ENCODE measurements at regions not wholly inside any gene's neighbourhood (a gene's known extent, or its start where the extent isn't known, plus 50 kb on each side); places are given as distances from the start of the nearest gene placed in this dataset.

- H3K27ac Mint-ChIP-seq (ENCODE audit: unreplicated experiment): no peak overlapping the region
- DNase-seq (ENCODE audit: low spot score): no peak
- no peaks in the 10 kb centered on the region for H3K9me3 Mint-ChIP-seq (ENCODE audit: unreplicated experiment)
- no peak overlapping the region for H3K4me3 Mint-ChIP-seq (ENCODE audit: unreplicated experiment)
- H3K27me3 Mint-ChIP-seq (ENCODE audit: unreplicated experiment): no peaks in the 10 kb centered on the region
- TF ChIP-seq CTCF (IDR thresholded peaks at IDR 0.05; ENCODE audit: unreplicated experiment): no peak
- peaks cover 3% of the 10 kb centered on the region for H3K4me1 Mint-ChIP-seq (ENCODE audit: unreplicated experiment)
- H3K36me3 Mint-ChIP-seq (ENCODE audit: low read depth, unreplicated experiment): no peaks in the 10 kb centered on the region
These were observed 970.9 kb downstream of the EFNA5 start for GRCh38 chr5:106699796-106700195.

DNA sequence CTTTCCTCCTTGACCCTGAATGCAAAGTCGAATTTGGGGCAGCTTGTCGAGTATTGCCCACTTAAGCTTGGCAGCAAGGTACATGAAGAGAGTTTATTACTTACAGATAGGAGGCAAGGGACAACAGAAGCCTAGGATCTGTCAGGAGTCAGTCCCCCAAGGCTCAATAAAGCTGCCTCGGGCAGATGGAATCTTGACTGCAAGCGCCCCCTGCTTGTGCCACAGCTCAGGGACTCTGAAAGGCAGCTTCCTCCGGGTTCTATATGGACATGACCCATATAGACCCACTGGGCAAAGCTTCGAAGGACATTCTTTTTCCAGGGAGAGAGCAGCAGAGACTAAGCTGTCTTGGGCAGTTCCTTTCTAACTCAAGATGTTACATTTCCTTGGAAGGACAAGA, 971.5 kb downstream of the EFNA5 start:
- H3K4me1 Mint-ChIP-seq (ENCODE audit: unreplicated experiment): peaks cover 3% of the 10 kb centered on the region
- no peak overlapping the region for H3K27ac Mint-ChIP-seq (ENCODE audit: unreplicated experiment)
- no peaks in the 10 kb centered on the region for H3K36me3 Mint-ChIP-seq (ENCODE audit: low read depth, unreplicated experiment)
- H3K27me3 Mint-ChIP-seq (ENCODE audit: unreplicated experiment): no peaks in the 10 kb centered on the region
- no peak for TF ChIP-seq CTCF (IDR thresholded peaks at IDR 0.05; ENCODE audit: unreplicated experiment)
- H3K9me3 Mint-ChIP-seq (ENCODE audit: unreplicated experiment): no peaks in the 10 kb centered on the region
- DNase-seq (ENCODE audit: low spot score): no peak
- H3K4me3 Mint-ChIP-seq (ENCODE audit: unreplicated experiment): no peak overlapping the region

GRCh38 chr5:106698169-106698568, 972.6 kb downstream of the EFNA5 start:
- H3K27ac Mint-ChIP-seq (ENCODE audit: unreplicated experiment): no peak overlapping the region
- DNase-seq (ENCODE audit: low spot score): no peak
- H3K9me3 Mint-ChIP-seq (ENCODE audit: unreplicated experiment): no peaks in the 10 kb centered on the region
- H3K36me3 Mint-ChIP-seq (ENCODE audit: low read depth, unreplicated experiment): no peaks in the 10 kb centered on the region
- no peaks in the 10 kb centered on the region for H3K27me3 Mint-ChIP-seq (ENCODE audit: unreplicated experiment)
- peaks cover 3% of the 10 kb centered on the region for H3K4me1 Mint-ChIP-seq (ENCODE audit: unreplicated experiment)
- no peak overlapping the region for H3K4me3 Mint-ChIP-seq (ENCODE audit: unreplicated experiment)
- TF ChIP-seq CTCF (IDR thresholded peaks at IDR 0.05; ENCODE audit: unreplicated experiment): no peak

DNA sequence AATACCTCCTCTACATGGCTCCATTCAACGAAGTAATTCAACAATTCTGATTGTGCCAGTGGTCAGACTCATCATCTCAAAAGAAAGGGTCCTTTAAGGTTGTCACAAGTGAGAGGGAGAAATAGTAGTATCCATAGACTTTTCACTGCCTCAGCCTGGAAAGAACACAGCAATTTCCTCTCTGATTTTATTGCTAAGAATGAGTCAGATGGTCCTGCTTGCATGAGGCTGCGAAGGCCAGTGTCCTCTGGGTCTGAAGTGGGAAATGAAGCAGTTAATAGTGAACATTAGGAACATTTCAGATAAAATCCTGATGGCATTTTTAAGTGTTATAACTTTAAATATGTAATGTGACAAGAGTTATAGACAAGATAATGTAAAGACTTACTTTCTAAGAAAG, 979.0 kb downstream of the EFNA5 start:
- Mint-ChIP-seq H3K27ac (ENCODE audit: unreplicated experiment) (no peak overlapping the region), H3K4me1 (ENCODE audit: unreplicated experiment) (no peaks in the 10 kb centered on the region), H3K9me3 (ENCODE audit: unreplicated experiment) (no peaks in the 10 kb centered on the region), H3K4me3 (ENCODE audit: unreplicated experiment) (no peak overlapping the region), H3K36me3 (ENCODE audit: low read depth, unreplicated experiment) (no peaks in the 10 kb centered on the region), H3K27me3 (ENCODE audit: unreplicated experiment) (no peaks in the 10 kb centered on the region)
- TF ChIP-seq CTCF (IDR thresholded peaks at IDR 0.05; ENCODE audit: unreplicated experiment): no peak
- DNase-seq (ENCODE audit: low spot score): no peak

DNA sequence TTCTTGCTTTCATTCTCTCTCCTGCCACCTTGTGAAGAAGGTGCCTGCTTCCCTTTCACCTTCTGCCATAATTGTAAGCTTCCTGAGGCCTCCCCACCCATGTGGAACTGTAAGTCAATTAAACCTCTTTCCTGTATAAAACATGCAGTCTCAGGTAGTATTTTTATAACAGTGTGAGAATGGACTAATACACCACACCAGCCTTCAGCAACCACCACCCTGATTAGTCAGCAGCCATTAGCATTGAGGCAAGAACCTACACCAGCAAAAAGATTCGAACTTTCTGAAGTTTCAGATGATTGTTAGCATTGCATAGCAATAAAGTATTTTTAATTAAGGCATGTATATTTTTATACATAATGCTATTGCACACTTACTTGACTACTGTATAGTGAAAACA, 980.2 kb downstream of the EFNA5 start:
- H3K36me3 Mint-ChIP-seq (ENCODE audit: low read depth, unreplicated experiment): no peaks in the 10 kb centered on the region
- H3K4me1 Mint-ChIP-seq (ENCODE audit: unreplicated experiment): no peaks in the 10 kb centered on the region
- no peaks in the 10 kb centered on the region for H3K9me3 Mint-ChIP-seq (ENCODE audit: unreplicated experiment)
- H3K4me3 Mint-ChIP-seq (ENCODE audit: unreplicated experiment): no peak overlapping the region
- DNase-seq (ENCODE audit: low spot score): no peak
- no peak overlapping the region for H3K27ac Mint-ChIP-seq (ENCODE audit: unreplicated experiment)
- no peaks in the 10 kb centered on the region for H3K27me3 Mint-ChIP-seq (ENCODE audit: unreplicated experiment)
- no peak for TF ChIP-seq CTCF (IDR thresholded peaks at IDR 0.05; ENCODE audit: unreplicated experiment)

Measured in endothelial cell (in vitro differentiated cells).